Prostate gland (tissue), 2 donors: ENCODE measurements at regions not wholly inside any gene's neighbourhood (a gene's known extent, or its start where the extent isn't known, plus 50 kb on each side); places are given as distances from the start of the nearest gene placed in this dataset.

Experiments used
- CTCF ChIP-seq, 4 experiments: fragments of 200-600 bp in 2 of 4; fragments of 450-650 bp in 2 of 4; sonication (generic) in 2 of 4; IDR thresholded peaks; 1 replicate in 3 of 4; 2 replicates in 1 of 4; pipeline ENCODE4 v1.5.1; 2016 to 2019; ENCODE audit warnings: antibody characterized with exemption in 4 of 4, mild to moderate bottlenecking in 2 of 4, moderate library complexity in 2 of 4
- POLR2A ChIP-seq: fragments of 450-650 bp; IDR thresholded peaks from one replicate; pipeline ENCODE4 v1.6.1; 2016; ENCODE audit warnings: antibody characterized with exemption, mild to moderate bottlenecking
- POLR2AphosphoS5 ChIP-seq: sonication (generic); formaldehyde crosslinking; IDR thresholded peaks from one replicate; pipeline ENCODE4 v1.6.1; 2017; ENCODE audit warnings: antibody characterized with exemption

GRCh38 chr6:146957181-146958093 lies 246.8 kb upstream of the STXBP5 start:
- TF ChIP-seq CTCF (IDR thresholded peaks at IDR 0.05) (no peak), POLR2A (no peak), POLR2AphosphoS5 (no peak)
